ENCODE measurements at regions not wholly inside any gene's neighbourhood (a gene's known extent, or its start where the extent isn't known, plus 50 kb on each side); places are given as distances from the start of the nearest gene placed in this dataset.

- Mint-ChIP-seq H3K9me3 (no peaks in the 10 kb centered on the region), H3K4me3 (no peak overlapping the region), H3K27ac (no peak overlapping the region), H3K36me3 (ENCODE audit: low read depth) (no peaks in the 10 kb centered on the region), H3K27me3 (peaks cover 3% of the 10 kb centered on the region), H3K4me1 (no peaks in the 10 kb centered on the region)
- no peak for DNase-seq
- CTCF ChIA-PET = no interaction called here
- POLR2A ChIA-PET = no interaction called here
Observed at GRCh38 chr12:105992849-105993740, 145.7 kb downstream of the NUAK1 start.

GRCh38 chr12:105993766-105994555 is 144.8 kb downstream of the NUAK1 start:
- Mint-ChIP-seq H3K27me3 (no peaks in the 10 kb centered on the region), H3K36me3 (ENCODE audit: low read depth) (no peaks in the 10 kb centered on the region), H3K9me3 (no peaks in the 10 kb centered on the region), H3K27ac (no peak overlapping the region), H3K4me3 (no peak overlapping the region), H3K4me1 (no peaks in the 10 kb centered on the region)
- ChIA-PET CTCF (interaction anchor here (0.6 kb wide), 1 partner anchor 1097 kb away, joined by 4 read pairs; no protein-coding TSS in a partner anchor), POLR2A (no interaction called here)
- DNase-seq = no peak

GRCh38 chr12:105995961-105996431 is 142.8 kb downstream of the NUAK1 start:
- no peaks in the 10 kb centered on the region for H3K27me3 Mint-ChIP-seq
- H3K4me1 Mint-ChIP-seq = no peaks in the 10 kb centered on the region
- CTCF ChIA-PET = no interaction called here
- no peak for DNase-seq
- H3K36me3 Mint-ChIP-seq (ENCODE audit: low read depth) = no peaks in the 10 kb centered on the region
- POLR2A ChIA-PET = no interaction called here
- no peak overlapping the region for H3K4me3 Mint-ChIP-seq
- H3K27ac Mint-ChIP-seq = no peak overlapping the region
- no peaks in the 10 kb centered on the region for H3K9me3 Mint-ChIP-seq

- DNase-seq = no peak
- Mint-ChIP-seq H3K27ac (no peak overlapping the region), H3K4me1 (no peaks in the 10 kb centered on the region), H3K36me3 (ENCODE audit: low read depth) (no peaks in the 10 kb centered on the region), H3K27me3 (no peaks in the 10 kb centered on the region), H3K4me3 (no peak overlapping the region), H3K9me3 (no peaks in the 10 kb centered on the region)
- CTCF ChIA-PET = no interaction called here
- POLR2A ChIA-PET = no interaction called here
Observed at GRCh38 chr12:105998561-105998960, 140.2 kb downstream of the NUAK1 start.

- Mint-ChIP-seq H3K36me3 (ENCODE audit: low read depth) (no peaks in the 10 kb centered on the region), H3K4me1 (no peaks in the 10 kb centered on the region), H3K27me3 (peaks cover 6% of the 10 kb centered on the region), H3K4me3 (no peak overlapping the region), H3K27ac (no peak overlapping the region), H3K9me3 (no peaks in the 10 kb centered on the region)
- no peak for DNase-seq
- POLR2A ChIA-PET = no interaction called here
- CTCF ChIA-PET = no interaction called here
Observed at GRCh38 chr12:106000382-106001104, 138.2 kb downstream of the NUAK1 start.

- no peaks in the 10 kb centered on the region for H3K4me1 Mint-ChIP-seq
- H3K27me3 Mint-ChIP-seq = peaks cover 6% of the 10 kb centered on the region
- ChIA-PET CTCF (no interaction called here), POLR2A (no interaction called here)
- no peak for DNase-seq
- H3K9me3 Mint-ChIP-seq = no peaks in the 10 kb centered on the region
- H3K4me3 Mint-ChIP-seq = no peak overlapping the region
- H3K27ac Mint-ChIP-seq = no peak overlapping the region
- no peaks in the 10 kb centered on the region for H3K36me3 Mint-ChIP-seq (ENCODE audit: low read depth)
Observed at GRCh38 chr12:106001105-106001836, 137.5 kb downstream of the NUAK1 start.

GRCh38 chr12:106001837-106002218 is 136.9 kb downstream of the NUAK1 start:
- Mint-ChIP-seq H3K27me3 (peaks cover 6% of the 10 kb centered on the region), H3K27ac (no peak overlapping the region), H3K4me3 (no peak overlapping the region), H3K4me1 (no peaks in the 10 kb centered on the region), H3K9me3 (no peaks in the 10 kb centered on the region), H3K36me3 (ENCODE audit: low read depth) (no peaks in the 10 kb centered on the region)
- POLR2A ChIA-PET = no interaction called here
- DNase-seq = no peak
- CTCF ChIA-PET = no interaction called here

- peaks cover 6% of the 10 kb centered on the region for H3K27me3 Mint-ChIP-seq
- no peak overlapping the region for H3K27ac Mint-ChIP-seq
- DNase-seq = no peak
- H3K9me3 Mint-ChIP-seq = no peaks in the 10 kb centered on the region
- CTCF ChIA-PET = interaction anchor here (0.9 kb wide), 1 partner anchor 27 kb away, joined by 3 read pairs; no protein-coding TSS in a partner anchor
- H3K36me3 Mint-ChIP-seq (ENCODE audit: low read depth) = no peaks in the 10 kb centered on the region
- no peak overlapping the region for H3K4me3 Mint-ChIP-seq
- POLR2A ChIA-PET = no interaction called here
- H3K4me1 Mint-ChIP-seq = no peaks in the 10 kb centered on the region
Observed at GRCh38 chr12:106003297-106003696, 135.5 kb downstream of the NUAK1 start.

- Mint-ChIP-seq H3K27me3 (peaks cover 6% of the 10 kb centered on the region), H3K4me3 (no peak overlapping the region), H3K4me1 (no peaks in the 10 kb centered on the region), H3K27ac (no peak overlapping the region), H3K36me3 (ENCODE audit: low read depth) (no peaks in the 10 kb centered on the region), H3K9me3 (no peaks in the 10 kb centered on the region)
- CTCF ChIA-PET = no interaction called here
- POLR2A ChIA-PET = no interaction called here
- no peak for DNase-seq
Observed at GRCh38 chr12:106004289-106004688, 134.5 kb downstream of the NUAK1 start.

- DNase-seq = no peak
- Mint-ChIP-seq H3K27ac (no peak overlapping the region), H3K36me3 (ENCODE audit: low read depth) (no peaks in the 10 kb centered on the region), H3K27me3 (peaks cover 6% of the 10 kb centered on the region), H3K4me3 (no peak overlapping the region), H3K4me1 (no peaks in the 10 kb centered on the region), H3K9me3 (no peaks in the 10 kb centered on the region)
- CTCF ChIA-PET = interaction anchor here (0.5 to 0.6 kb wide), 2 partner anchors 106 to 151 kb away, joined by 4 read pairs; no protein-coding TSS in a partner anchor
- POLR2A ChIA-PET = no interaction called here
Observed at GRCh38 chr12:106006382-106006781, 132.4 kb downstream of the NUAK1 start.

GRCh38 chr12:106006940-106007339 is 131.8 kb downstream of the NUAK1 start:
- Mint-ChIP-seq H3K4me3 (no peak overlapping the region), H3K27me3 (peaks cover 6% of the 10 kb centered on the region), H3K36me3 (ENCODE audit: low read depth) (no peaks in the 10 kb centered on the region), H3K9me3 (no peaks in the 10 kb centered on the region), H3K4me1 (no peaks in the 10 kb centered on the region), H3K27ac (no peak overlapping the region)
- no peak for DNase-seq
- POLR2A ChIA-PET = no interaction called here
- CTCF ChIA-PET = interaction anchor here (0.6 kb wide), 1 partner anchor 150 kb away, joined by 4 read pairs; no protein-coding TSS in a partner anchor

GRCh38 chr12:106010741-106011140 is 128.0 kb downstream of the NUAK1 start:
- CTCF ChIA-PET = no interaction called here
- H3K4me3 Mint-ChIP-seq = no peak overlapping the region
- DNase-seq = no peak
- no peaks in the 10 kb centered on the region for H3K9me3 Mint-ChIP-seq
- H3K36me3 Mint-ChIP-seq (ENCODE audit: low read depth) = no peaks in the 10 kb centered on the region
- POLR2A ChIA-PET = no interaction called here
- no peak overlapping the region for H3K27ac Mint-ChIP-seq
- no peaks in the 10 kb centered on the region for H3K4me1 Mint-ChIP-seq
- H3K27me3 Mint-ChIP-seq = no peaks in the 10 kb centered on the region
